Panc1 (cell line): ENCODE measurements at regions not wholly inside any gene's neighbourhood (a gene's known extent, or its start where the extent isn't known, plus 50 kb on each side); places are given as distances from the start of the nearest gene placed in this dataset.

Source experiments
- ATAC-seq: fragments of 200-7000 bp; cut with Tn5 transposase; 2 replicates; pipeline ENCODE4 v1.9.1; 2020; ENCODE audit warnings: mild to moderate bottlenecking, moderate library complexity
- BruUV-seq: library from RNA; stranded (reverse); fragments of 400-500 nt; replicated peaks from 2 replicates; lab custom pipeline; 2021; lab: Mats Ljungman, UMichigan
- CTCF ChIA-PET: fragments of 300-600 bp; sonication (Branson Sonifier 250); formaldehyde crosslinking; loops from one replicate; lab custom pipeline; 2022; ENCODE audit warnings: antibody characterized with exemption; lab: Charles Lee
- POLR2A ChIA-PET: fragments of 300-600 bp; sonication (Branson Sonifier 250); formaldehyde crosslinking; loops from one replicate; lab custom pipeline; 2022; ENCODE audit warnings: antibody characterized with exemption; lab: Charles Lee
- DNase-seq: peaks from one replicate; pipeline ENCODE4 v3.0.0-alpha.2; 2010; ENCODE audit warnings: low read depth, low spot score
- H3K27ac ChIP-seq: 2 replicates; pipeline ENCODE4 v1.5.1; 2011; ENCODE audit warnings: mild to moderate bottlenecking, low read length, inconsistent platforms
- H3K27me3 ChIP-seq: fragments of 200-500 bp; sonication (Bioruptor generic); 2 replicates; pipeline ENCODE4 v1.6.0; 2014; ENCODE audit warnings: low read length, inconsistent platforms; ENCODE audit not compliant: control insufficient read depth, insufficient read depth
- H3K36me3 ChIP-seq: fragments of 200-500 bp; sonication (Bioruptor generic); 2 replicates; pipeline ENCODE4 v1.5.1; 2014; ENCODE audit warnings: inconsistent platforms, mild to moderate bottlenecking, low read length, moderate library complexity; ENCODE audit not compliant: control insufficient read depth, insufficient read depth
- H3K4me1 ChIP-seq: 2 replicates; pipeline ENCODE4 v1.5.1; 2011; ENCODE audit warnings: inconsistent platforms, mild to moderate bottlenecking, low read length, moderate library complexity; ENCODE audit not compliant: control insufficient read depth, insufficient read depth
- H3K4me3 ChIP-seq, 2 experiments: 2 replicates each; pipeline ENCODE4 v1.5.1; 2011 to 2012; ENCODE audit warnings: low read depth in 2 of 2, low read length in 2 of 2, mild to moderate bottlenecking in 2 of 2, inconsistent platforms in 1 of 2, moderate library complexity in 1 of 2
- H3K9me3 ChIP-seq: fragments of 200-500 bp; sonication (Bioruptor generic); 2 replicates; pipeline ENCODE4 v1.5.1; 2014; ENCODE audit warnings: low read depth, mild to moderate bottlenecking, inconsistent platforms, low read length, moderate library complexity; ENCODE audit not compliant: control insufficient read depth, insufficient read depth
- POLR2AphosphoS5 ChIP-seq: IDR thresholded peaks from 2 replicates; pipeline ENCODE4 v1.6.1; 2012; ENCODE audit warnings: mild to moderate bottlenecking, low read depth, low read length, moderate library complexity
- SIN3A ChIP-seq: IDR thresholded peaks from 2 replicates; pipeline ENCODE4 v1.6.1; 2012; ENCODE audit warnings: low read depth, mild to moderate bottlenecking, low read length, moderate library complexity, borderline replicate concordance; ENCODE audit not compliant: insufficient read depth
- TCF7L2 ChIP-seq: IDR thresholded peaks from 2 replicates; pipeline ENCODE4 v1.6.1; 2011; ENCODE audit warnings: mild to moderate bottlenecking, low read depth, low read length, inconsistent platforms
- in situ Hi-C: cut with HindIII; loops from 2 replicates; pipeline ENCODE4 v1.10.0; 2016; ENCODE audit warnings: low sequenced_read_pairs, low pct_unique_long_range_greater_than_20kb
- intact Hi-C: fragments of 100-400 bp; cut with micrococcal nuclease; formaldehyde crosslinking; loops from one replicate; pipeline ENCODE4 v1.10.0; 2022; ENCODE audit not compliant: unreplicated experiment
- TF ChIP-seq, protein P1 (sequence below), 2 experiments: IDR thresholded peaks; 2 replicates each; pipeline ENCODE4 v1.6.1; 2011 to 2012; ENCODE audit warnings: low read depth in 2 of 2, control low read depth in 1 of 2, low read length in 1 of 2, mild to moderate bottlenecking in 1 of 2, moderate library complexity in 1 of 2; ENCODE audit not compliant: insufficient read depth in 1 of 2
- TF ChIP-seq, protein P2 (sequence below): fragments of 450-650 bp; IDR thresholded peaks from 2 replicates; pipeline ENCODE4 v1.5.1; 2017; ENCODE audit warnings: mild to moderate bottlenecking

DNA sequence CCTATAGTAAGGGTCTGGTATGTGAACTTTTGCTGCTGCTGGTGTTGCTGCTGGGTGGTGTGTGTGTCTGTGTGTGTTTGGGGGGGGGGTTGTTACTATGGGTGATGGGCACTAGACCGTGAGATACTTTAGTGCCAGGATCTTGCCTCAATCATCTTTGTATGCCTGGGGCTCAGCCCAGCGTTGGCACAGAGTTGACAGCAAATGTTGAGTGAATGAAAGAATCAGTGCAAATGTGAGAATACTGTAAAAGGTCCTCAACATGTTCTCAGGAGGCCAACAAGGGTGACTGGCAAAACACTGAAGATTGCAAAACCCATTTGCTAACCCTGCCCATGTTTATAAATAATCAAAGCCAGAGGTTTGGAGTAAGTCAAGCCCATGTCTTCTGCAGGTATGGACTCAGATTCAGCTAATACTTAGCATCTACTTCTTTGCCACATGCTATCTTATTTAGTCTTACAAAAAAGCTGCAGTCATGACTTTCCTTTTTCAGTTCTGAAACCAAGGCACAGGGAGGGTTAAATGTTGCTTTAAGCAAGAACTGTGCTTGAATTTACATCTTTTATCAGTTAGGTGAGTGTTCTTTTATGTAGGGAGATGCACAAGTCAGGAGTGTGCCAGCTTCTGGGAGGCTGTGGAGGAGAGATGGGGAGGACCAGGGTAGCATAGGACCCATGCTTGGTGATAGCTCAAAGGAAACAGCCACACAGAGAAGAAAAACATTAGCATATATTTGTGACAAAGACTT lies 125.3 kb upstream of the SPACA1 start:
- no peak for ATAC-seq
- intact Hi-C loops: loop anchor here (10.0 kb wide), 1 partner anchor 562 kb away; no protein-coding TSS in a partner anchor
- DNase-seq: no peak
- TF ChIP-seq SIN3A (no peak), POLR2AphosphoS5 (no peak), TCF7L2 (no peak)
- TF ChIP-seq, protein P1, sequence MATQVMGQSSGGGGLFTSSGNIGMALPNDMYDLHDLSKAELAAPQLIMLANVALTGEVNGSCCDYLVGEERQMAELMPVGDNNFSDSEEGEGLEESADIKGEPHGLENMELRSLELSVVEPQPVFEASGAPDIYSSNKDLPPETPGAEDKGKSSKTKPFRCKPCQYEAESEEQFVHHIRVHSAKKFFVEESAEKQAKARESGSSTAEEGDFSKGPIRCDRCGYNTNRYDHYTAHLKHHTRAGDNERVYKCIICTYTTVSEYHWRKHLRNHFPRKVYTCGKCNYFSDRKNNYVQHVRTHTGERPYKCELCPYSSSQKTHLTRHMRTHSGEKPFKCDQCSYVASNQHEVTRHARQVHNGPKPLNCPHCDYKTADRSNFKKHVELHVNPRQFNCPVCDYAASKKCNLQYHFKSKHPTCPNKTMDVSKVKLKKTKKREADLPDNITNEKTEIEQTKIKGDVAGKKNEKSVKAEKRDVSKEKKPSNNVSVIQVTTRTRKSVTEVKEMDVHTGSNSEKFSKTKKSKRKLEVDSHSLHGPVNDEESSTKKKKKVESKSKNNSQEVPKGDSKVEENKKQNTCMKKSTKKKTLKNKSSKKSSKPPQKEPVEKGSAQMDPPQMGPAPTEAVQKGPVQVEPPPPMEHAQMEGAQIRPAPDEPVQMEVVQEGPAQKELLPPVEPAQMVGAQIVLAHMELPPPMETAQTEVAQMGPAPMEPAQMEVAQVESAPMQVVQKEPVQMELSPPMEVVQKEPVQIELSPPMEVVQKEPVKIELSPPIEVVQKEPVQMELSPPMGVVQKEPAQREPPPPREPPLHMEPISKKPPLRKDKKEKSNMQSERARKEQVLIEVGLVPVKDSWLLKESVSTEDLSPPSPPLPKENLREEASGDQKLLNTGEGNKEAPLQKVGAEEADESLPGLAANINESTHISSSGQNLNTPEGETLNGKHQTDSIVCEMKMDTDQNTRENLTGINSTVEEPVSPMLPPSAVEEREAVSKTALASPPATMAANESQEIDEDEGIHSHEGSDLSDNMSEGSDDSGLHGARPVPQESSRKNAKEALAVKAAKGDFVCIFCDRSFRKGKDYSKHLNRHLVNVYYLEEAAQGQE (IDR thresholded peaks at IDR 0.05; ENCODE audit: insufficient read depth in 1 of 2, low read depth in 2 of 2, low read length in 1 of 2): no peak
- TF ChIP-seq, protein P2, sequence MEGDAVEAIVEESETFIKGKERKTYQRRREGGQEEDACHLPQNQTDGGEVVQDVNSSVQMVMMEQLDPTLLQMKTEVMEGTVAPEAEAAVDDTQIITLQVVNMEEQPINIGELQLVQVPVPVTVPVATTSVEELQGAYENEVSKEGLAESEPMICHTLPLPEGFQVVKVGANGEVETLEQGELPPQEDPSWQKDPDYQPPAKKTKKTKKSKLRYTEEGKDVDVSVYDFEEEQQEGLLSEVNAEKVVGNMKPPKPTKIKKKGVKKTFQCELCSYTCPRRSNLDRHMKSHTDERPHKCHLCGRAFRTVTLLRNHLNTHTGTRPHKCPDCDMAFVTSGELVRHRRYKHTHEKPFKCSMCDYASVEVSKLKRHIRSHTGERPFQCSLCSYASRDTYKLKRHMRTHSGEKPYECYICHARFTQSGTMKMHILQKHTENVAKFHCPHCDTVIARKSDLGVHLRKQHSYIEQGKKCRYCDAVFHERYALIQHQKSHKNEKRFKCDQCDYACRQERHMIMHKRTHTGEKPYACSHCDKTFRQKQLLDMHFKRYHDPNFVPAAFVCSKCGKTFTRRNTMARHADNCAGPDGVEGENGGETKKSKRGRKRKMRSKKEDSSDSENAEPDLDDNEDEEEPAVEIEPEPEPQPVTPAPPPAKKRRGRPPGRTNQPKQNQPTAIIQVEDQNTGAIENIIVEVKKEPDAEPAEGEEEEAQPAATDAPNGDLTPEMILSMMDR: no peak
- ChIA-PET POLR2A (no interaction called here), CTCF (no interaction called here)
- Histone ChIP-seq H3K27me3 (peaks cover 2% of the 10 kb centered on the region), H3K4me1 (no peaks in the 10 kb centered on the region), H3K9me3 (no peaks in the 10 kb centered on the region), H3K36me3 (no peaks in the 10 kb centered on the region), H3K27ac (no peak overlapping the region), H3K4me3 (no peak overlapping the region)
- no TSS peak for BruUV-seq
- in situ Hi-C loops: no loop called here

DNA sequence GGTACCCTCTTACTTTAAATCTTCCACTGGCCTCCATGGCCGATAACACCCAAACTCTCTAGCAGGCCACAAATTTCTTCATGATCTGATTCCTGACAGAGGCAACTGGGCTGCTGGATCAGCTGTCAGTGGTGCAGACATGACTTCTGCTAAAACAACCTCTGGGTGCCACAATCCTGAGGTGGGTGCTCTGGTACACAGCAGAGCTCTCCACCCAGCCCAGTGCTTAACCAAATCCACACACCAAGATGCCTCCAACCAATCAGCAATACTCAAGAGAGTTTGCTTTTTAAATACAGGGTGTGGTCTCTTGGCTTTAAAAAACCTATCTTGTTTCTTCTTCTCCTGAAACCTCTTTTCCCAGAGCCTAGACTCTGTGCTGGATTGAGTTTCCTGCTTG lies 126.6 kb upstream of the SPACA1 start:
- ATAC-seq: no peak
- no peak for DNase-seq
- intact Hi-C loops: loop anchor here (10.0 kb wide), 1 partner anchor 564 kb away; no protein-coding TSS in a partner anchor
- H3K4me1 ChIP-seq: no peaks in the 10 kb centered on the region
- H3K27me3 ChIP-seq: peaks cover 2% of the 10 kb centered on the region
- H3K36me3 ChIP-seq: no peaks in the 10 kb centered on the region
- ChIA-PET CTCF (no interaction called here), POLR2A (no interaction called here)
- BruUV-seq: no TSS peak
- no peak overlapping the region for H3K4me3 ChIP-seq
- in situ Hi-C loops: no loop called here
- H3K27ac ChIP-seq: no peak overlapping the region
- no peaks in the 10 kb centered on the region for H3K9me3 ChIP-seq
- TF ChIP-seq, protein P2: no peak
- TF ChIP-seq POLR2AphosphoS5: no peak
- no peak for TF ChIP-seq TCF7L2
- TF ChIP-seq SIN3A: no peak
- TF ChIP-seq, protein P1 (IDR thresholded peaks at IDR 0.05; ENCODE audit: insufficient read depth in 1 of 2, low read depth in 2 of 2, low read length in 1 of 2): no peak
